ENCODE measurements at regions not wholly inside any gene's neighbourhood (a gene's known extent, or its start where the extent isn't known, plus 50 kb on each side); places are given as distances from the start of the nearest gene placed in this dataset.

DNA sequence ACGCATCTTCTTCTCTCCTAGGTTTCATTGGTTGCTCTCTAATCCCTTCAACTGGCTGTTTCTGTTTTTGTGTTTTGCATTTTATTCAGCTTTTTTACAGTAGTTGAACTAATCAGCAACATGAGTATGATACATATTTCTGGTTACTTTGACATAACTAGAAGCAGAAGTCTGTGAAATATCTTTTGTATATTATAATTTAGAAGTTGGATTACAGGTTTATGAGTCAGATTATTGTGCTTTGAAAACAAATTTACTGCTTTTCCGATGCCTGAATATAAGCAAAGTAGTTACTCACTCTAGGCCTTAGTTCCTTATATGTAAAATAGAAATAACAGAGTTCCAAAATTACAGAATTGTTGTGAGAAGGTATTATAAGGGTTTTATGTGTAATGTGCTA lies 96.2 kb upstream of the MEOX2 start:
- TF ChIP-seq POLR2A (IDR thresholded peaks at IDR 0.05; ENCODE audit: low read length), result no peak
- no peak for TF ChIP-seq GATA1 (IDR thresholded peaks at IDR 0.05; ENCODE audit: low read depth, low read length)
